GM23248 (cell line): ENCODE measurements at regions not wholly inside any gene's neighbourhood (a gene's known extent, or its start where the extent isn't known, plus 50 kb on each side); places are given as distances from the start of the nearest gene placed in this dataset.

Experiments
- DNase-seq: peaks from one replicate; pipeline ENCODE4 v3.0.0-alpha.2; 2015
- H2AFZ ChIP-seq: fragments of 200-600 bp; sonication (generic); 2 replicates; pipeline ENCODE4 v1.6.1; 2016; ENCODE audit warnings: antibody characterized with exemption
- H3F3A ChIP-seq: fragments of 200-600 bp; sonication (generic); 2 replicates; pipeline ENCODE4 v1.6.1; 2016; ENCODE audit warnings: mild to moderate bottlenecking, antibody characterized with exemption, mixed run types; ENCODE audit not compliant: insufficient read depth
- H3K27ac ChIP-seq: fragments of 200-600 bp; sonication (generic); 2 replicates; pipeline ENCODE4 v1.5.1; 2016; ENCODE audit warnings: mild to moderate bottlenecking
- H3K27me3 ChIP-seq: fragments of 200-600 bp; sonication (generic); replicated peaks from 2 replicates; pipeline ENCODE4 v1.6.1; 2016; ENCODE audit warnings: mild to moderate bottlenecking; ENCODE audit not compliant: insufficient read depth
- H3K36me3 ChIP-seq: fragments of 200-600 bp; sonication (generic); 2 replicates; pipeline ENCODE4 v1.6.1; 2016; ENCODE audit warnings: low read depth, mild to moderate bottlenecking
- H3K4me1 ChIP-seq: fragments of 200-600 bp; sonication (generic); 2 replicates; pipeline ENCODE4 v1.6.1; 2016; ENCODE audit warnings: mild to moderate bottlenecking; ENCODE audit not compliant: insufficient read depth
- H3K4me2 ChIP-seq: fragments of 200-600 bp; sonication (generic); one replicate; pipeline ENCODE4 v1.6.1; 2016; ENCODE audit warnings: mild to moderate bottlenecking; ENCODE audit not compliant: unreplicated experiment
- H3K4me3 ChIP-seq: fragments of 200-600 bp; sonication (generic); 2 replicates; pipeline ENCODE4 v1.5.1; 2016; ENCODE audit warnings: mild to moderate bottlenecking
- H3K79me2 ChIP-seq: fragments of 200-600 bp; sonication (generic); 2 replicates; pipeline ENCODE4 v1.6.1; 2016; ENCODE audit warnings: mild to moderate bottlenecking; ENCODE audit not compliant: insufficient read depth
- H3K9ac ChIP-seq: fragments of 200-600 bp; sonication (generic); 2 replicates; pipeline ENCODE4 v1.6.1; 2016; ENCODE audit warnings: mild to moderate bottlenecking
- H3K9me2 ChIP-seq: fragments of 200-600 bp; sonication (generic); 2 replicates; pipeline ENCODE4 v1.6.1; 2016; ENCODE audit warnings: mixed run types, mild to moderate bottlenecking, moderate library complexity; ENCODE audit not compliant: insufficient read depth
- H3K9me3 ChIP-seq: fragments of 200-600 bp; sonication (generic); one replicate; pipeline ENCODE4 v1.6.1; 2017; ENCODE audit warnings: low read depth
- H4K20me1 ChIP-seq: fragments of 200-600 bp; sonication (generic); 2 replicates; pipeline ENCODE4 v1.6.0; 2016; ENCODE audit not compliant: insufficient read depth
- EZH2 ChIP-seq: fragments of 200-600 bp; sonication (generic); IDR thresholded peaks from 2 replicates; pipeline ENCODE4 v1.6.1; 2018; ENCODE audit warnings: antibody characterized with exemption, mild to moderate bottlenecking; ENCODE audit not compliant: insufficient read depth, poor library complexity, severe bottlenecking
- EZH2phosphoT487 ChIP-seq: fragments of 200-600 bp; sonication (generic); IDR thresholded peaks from 2 replicates; pipeline ENCODE4 v1.6.1; 2018; ENCODE audit warnings: antibody characterized with exemption, moderate library complexity, mild to moderate bottlenecking, low read depth; ENCODE audit not compliant: insufficient read depth
- WGBS, 2 experiments: methylation state at CpG; one replicate each; pipeline ENCODE4 v1.1.6; 2015 to 2017; ENCODE audit warnings: low lambda C conversion rate in 2 of 2, low coverage in 1 of 2; ENCODE audit errors: missing lambda C conversion rate in 2 of 2; 5-methylcytosine and 5-hydroxymethylcytosine counted together
- in situ Hi-C: fragments of 300-500 bp; cut with MboI; formaldehyde crosslinking; loops from 2 replicates; pipeline ENCODE4 v1.15.0; 2020

DNA sequence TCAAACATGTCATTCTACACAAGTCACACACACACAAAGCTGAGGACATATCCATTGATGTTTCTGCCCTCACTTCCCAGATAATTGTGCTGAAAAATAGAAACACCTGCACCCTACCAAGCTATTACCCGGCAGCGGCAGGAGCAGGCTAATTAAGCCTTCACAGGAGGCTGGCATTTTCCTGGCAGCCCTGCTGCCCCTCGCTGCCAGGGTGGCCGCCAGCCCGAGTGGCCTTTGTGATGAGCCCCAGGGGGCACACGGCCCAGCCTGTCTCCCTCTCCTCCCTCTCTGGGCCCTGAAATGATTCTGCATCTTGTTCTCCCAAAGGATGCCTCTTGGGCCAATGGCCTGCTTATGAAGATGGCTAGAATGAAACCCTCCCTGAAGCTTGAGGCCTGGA lies 76.2 kb upstream of the TP53I11 start:
- H3K4me3 ChIP-seq = no peak overlapping the region
- H3K36me3 ChIP-seq = no peaks in the 10 kb centered on the region
- H3K4me1 ChIP-seq = peaks cover 21% of the 10 kb centered on the region
- WGBS, 2 experiments = 80 to 81% methylated on average over 6 of the region's 6 CpGs
- no peaks in the 10 kb centered on the region for H3K9me3 ChIP-seq
- no peak for TF ChIP-seq EZH2phosphoT487
- no peak for TF ChIP-seq EZH2
- H3K9me2 ChIP-seq = no peaks in the 10 kb centered on the region
- peaks cover 11% of the 10 kb centered on the region; the same call in 1 of the 2 replicates for H3F3A ChIP-seq
- H3K79me2 ChIP-seq = no peaks in the 10 kb centered on the region
- no peak overlapping the region for H3K9ac ChIP-seq
- H3K27ac ChIP-seq = no peak overlapping the region
- no peak for DNase-seq
- no peak overlapping the region for H2AFZ ChIP-seq
- H3K27me3 ChIP-seq = peaks cover 5% of the 10 kb centered on the region; the same call in 1 of the 2 replicates
- no peak overlapping the region for H3K4me2 ChIP-seq
- no peaks in the 10 kb centered on the region for H4K20me1 ChIP-seq
- in situ Hi-C loops = no loop called here

DNA sequence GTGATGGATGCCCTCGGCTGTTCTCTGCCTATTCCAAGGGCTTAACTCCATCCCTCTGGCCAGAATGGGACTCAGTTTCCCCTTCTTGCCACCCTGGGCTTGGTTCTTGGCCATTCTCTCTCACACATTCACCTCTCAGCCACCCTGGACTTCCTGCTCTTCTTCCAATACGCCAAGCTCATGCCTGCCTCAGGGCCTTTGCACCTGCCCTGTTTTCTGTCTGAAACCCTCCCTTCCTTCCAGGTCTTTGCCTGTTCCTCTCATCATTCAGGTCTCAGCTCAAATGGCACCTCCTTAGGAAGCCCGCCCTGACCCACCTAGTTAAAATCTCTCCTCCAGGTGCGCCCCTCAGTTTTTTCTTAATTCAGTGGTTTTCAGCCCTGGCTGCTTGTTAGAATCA lies 76.6 kb upstream of the TP53I11 start:
- Histone ChIP-seq H3K4me2 (no peak overlapping the region), H3K9ac (no peak overlapping the region), H2AFZ (no peak overlapping the region), H3K4me1 (peaks cover 18% of the 10 kb centered on the region), H3F3A (peaks cover 8% of the 10 kb centered on the region; the same call in 1 of the 2 replicates), H3K79me2 (no peaks in the 10 kb centered on the region), H3K4me3 (no peak overlapping the region), H3K27ac (no peak overlapping the region), H3K9me2 (no peaks in the 10 kb centered on the region), H3K9me3 (no peaks in the 10 kb centered on the region), H4K20me1 (no peaks in the 10 kb centered on the region), H3K27me3 (peaks cover 5% of the 10 kb centered on the region; the same call in 1 of the 2 replicates), H3K36me3 (no peaks in the 10 kb centered on the region)
- no peak for TF ChIP-seq EZH2phosphoT487
- no peak for TF ChIP-seq EZH2
- in situ Hi-C loops = no loop called here
- WGBS, 2 experiments = 80 to 82% methylated on average over 4 of the region's 4 CpGs
- DNase-seq = no peak

DNA sequence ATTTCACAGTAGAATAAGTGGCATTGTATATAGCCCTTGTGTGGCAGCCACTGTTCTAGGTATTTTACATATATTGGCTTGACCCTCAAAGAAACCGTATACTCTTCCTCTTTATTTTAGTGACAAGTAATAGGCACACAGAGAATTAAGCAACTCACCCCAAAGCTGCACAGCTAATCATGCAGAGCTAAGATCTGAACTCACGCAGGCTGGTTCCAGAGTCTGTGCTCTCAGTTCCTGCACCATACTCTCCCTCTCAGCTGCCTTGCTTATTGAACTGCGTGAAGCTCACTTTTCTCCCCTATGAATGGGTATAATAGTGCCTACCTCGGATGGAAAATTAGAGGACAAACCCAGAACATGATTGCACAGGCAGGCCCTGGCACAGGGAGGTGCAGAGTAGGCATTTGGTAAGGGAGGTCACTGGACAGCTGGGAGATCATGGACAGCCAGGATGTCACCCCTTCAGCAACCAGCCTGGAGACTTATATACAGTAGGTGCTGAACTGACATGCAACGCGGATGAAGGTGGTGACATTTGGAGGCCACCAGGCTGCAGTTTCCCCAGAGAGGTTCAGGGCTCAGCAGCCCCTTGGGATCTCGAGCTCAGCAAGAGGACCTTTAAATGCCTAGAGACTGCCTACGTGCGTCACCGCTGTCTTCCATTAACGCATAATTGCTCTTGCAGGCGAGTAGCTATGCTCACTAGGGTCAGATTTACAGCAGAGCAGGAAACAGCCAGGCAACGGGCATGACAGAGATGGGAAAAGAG lies 78.4 kb upstream of the TP53I11 start:
- Histone ChIP-seq H3K9me2 (no peaks in the 10 kb centered on the region), H3K27me3 (peaks cover 5% of the 10 kb centered on the region; the same call in 1 of the 2 replicates), H3K9me3 (no peaks in the 10 kb centered on the region), H4K20me1 (no peaks in the 10 kb centered on the region), H3K4me2 (no peak overlapping the region), H3F3A (no peaks in the 10 kb centered on the region), H3K36me3 (no peaks in the 10 kb centered on the region), H2AFZ (no peak overlapping the region), H3K27ac (no peak overlapping the region), H3K4me1 (no peaks in the 10 kb centered on the region), H3K79me2 (no peaks in the 10 kb centered on the region), H3K9ac (no peak overlapping the region), H3K4me3 (no peak overlapping the region)
- in situ Hi-C loops = no loop called here
- WGBS, 2 experiments = 76 to 79% methylated on average over 13 of the region's 13 CpGs
- DNase-seq = no peak
- TF ChIP-seq EZH2phosphoT487 (no peak), EZH2 (no peak)

- Histone ChIP-seq H3K9me2 (no peaks in the 10 kb centered on the region), H2AFZ (no peak overlapping the region), H4K20me1 (no peaks in the 10 kb centered on the region), H3K4me2 (no peak overlapping the region), H3K36me3 (no peaks in the 10 kb centered on the region), H3F3A (no peaks in the 10 kb centered on the region), H3K27ac (no peak overlapping the region), H3K79me2 (no peaks in the 10 kb centered on the region), H3K9ac (no peak overlapping the region), H3K4me3 (no peak overlapping the region), H3K27me3 (peaks cover 5% of the 10 kb centered on the region; the same call in 1 of the 2 replicates), H3K4me1 (no peaks in the 10 kb centered on the region), H3K9me3 (no peaks in the 10 kb centered on the region)
- TF ChIP-seq EZH2phosphoT487 = no peak
- no peak for TF ChIP-seq EZH2
- WGBS, 2 experiments = 70 to 72% methylated on average over 6 of the region's 6 CpGs
- in situ Hi-C loops = no loop called here
- DNase-seq = no peak
These were observed 80.1 kb upstream of the TP53I11 start for GRCh38 chr11:45030778-45031177.
